Activated gamma-delta T cell treated with Interleukin-2 at 50 U/mL for 16 hours (primary cell): ENCODE measurements at regions not wholly inside any gene's neighbourhood (a gene's known extent, or its start where the extent isn't known, plus 50 kb on each side); places are given as distances from the start of the nearest gene placed in this dataset.

Experiments used
- DNase-seq: peaks from one replicate; pipeline ENCODE4 v3.0.0-alpha.2; 2020

DNA sequence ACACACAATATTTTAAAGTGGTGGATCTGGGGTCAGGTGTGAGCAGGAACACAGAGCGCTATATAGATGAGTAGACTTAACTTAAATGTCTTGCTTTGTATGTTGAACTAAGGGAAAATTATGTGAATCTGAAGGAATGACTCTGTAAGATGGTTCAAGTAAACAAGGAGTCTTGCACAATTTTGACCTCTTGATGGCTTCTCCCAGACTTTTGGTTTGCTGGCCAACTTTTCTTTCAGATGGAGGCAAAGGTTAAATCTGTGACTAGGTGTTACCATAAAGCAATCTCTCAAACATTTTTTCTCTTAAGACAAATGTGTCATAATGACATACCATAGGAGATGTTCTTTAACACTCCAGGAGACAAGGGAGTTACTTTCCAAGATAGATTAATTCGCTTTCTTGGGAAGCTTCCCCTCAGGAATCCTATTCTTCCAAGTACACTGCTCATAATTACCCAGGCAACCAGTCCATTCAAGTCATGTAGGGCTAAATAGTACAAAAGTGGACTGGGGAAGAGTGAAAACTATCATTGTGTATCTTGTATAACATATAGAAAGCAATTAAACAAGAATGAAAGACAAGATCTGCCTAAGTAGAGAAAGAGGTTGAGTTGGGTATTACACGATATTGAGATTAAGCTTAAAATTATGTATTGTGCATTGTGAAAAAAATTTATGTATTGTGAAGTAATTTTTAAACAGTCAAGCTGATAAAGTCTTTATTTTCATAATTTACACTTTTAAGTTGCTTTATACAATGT, 60.3 kb upstream of the SLC27A6 start:
- DNase-seq: no peak

DNA sequence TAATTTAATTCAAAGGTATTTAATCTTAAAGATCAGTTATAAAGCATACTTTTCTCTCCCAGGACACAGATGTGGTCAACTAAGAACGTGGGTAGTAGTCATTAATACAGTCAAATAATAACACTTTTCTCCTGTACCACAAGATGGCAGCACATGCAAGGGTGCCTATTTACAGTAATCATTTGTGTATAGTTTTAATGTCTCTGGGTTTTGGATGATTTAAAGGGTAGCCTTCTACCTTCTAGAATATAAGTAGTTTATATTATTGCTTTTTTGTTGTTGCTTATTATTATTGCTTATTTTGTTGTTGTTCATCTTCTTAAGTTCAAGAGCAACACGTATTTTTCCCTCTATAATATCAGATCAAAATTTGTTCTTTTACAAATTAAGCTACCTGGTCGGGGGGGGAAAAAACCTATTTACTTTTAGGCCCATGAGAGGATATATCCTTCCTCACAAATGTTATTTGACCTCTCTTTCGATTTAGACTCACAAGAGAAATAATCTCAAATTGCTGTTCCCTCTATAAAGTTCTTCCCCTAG, 59.6 kb upstream of the SLC27A6 start:
- peak; percentile 14 for DNase-seq

DNA sequence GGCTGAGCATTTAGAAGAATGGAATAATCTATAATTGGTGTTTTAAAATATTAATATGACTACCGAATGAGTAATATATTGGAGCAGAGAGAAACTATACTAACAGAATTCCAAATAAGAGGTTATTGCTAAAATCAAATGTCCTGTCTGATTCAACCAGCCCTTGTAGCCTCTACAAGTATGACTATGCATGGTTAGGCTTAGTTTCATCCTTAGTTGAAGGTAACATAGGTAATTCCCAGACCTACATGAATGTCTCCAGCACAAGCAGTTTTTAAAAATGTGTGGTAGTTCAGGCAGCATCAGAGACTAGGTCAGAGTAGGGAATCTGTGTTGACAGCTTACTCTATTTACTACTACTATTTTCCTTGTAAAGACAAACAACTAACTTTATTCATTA, 51.7 kb upstream of the SLC27A6 start:
- no peak for DNase-seq
